ENCODE measurements at regions not wholly inside any gene's neighbourhood (a gene's known extent, or its start where the extent isn't known, plus 50 kb on each side); places are given as distances from the start of the nearest gene placed in this dataset.

DNA sequence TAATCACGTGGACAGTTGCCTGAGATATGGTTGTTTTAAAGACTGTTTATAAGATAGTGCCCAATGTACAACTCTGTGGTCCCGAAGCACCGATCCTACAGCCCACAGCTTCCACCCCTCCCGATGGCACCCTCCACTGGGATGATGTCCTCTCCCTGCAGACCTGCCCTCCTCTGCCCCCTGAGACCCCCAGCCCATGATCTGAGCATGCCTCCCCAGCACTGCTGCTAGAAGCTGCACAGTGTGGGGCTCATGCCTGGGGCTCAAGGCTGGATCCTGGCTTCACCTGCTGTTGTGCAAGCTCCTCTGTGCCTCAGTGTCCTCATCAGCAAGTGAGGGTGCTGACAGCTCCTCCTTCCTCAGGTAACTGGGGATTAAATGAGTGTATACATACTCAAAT lies 254.7 kb upstream of the MKI67 start:
- no peak for DNase-seq

DNA sequence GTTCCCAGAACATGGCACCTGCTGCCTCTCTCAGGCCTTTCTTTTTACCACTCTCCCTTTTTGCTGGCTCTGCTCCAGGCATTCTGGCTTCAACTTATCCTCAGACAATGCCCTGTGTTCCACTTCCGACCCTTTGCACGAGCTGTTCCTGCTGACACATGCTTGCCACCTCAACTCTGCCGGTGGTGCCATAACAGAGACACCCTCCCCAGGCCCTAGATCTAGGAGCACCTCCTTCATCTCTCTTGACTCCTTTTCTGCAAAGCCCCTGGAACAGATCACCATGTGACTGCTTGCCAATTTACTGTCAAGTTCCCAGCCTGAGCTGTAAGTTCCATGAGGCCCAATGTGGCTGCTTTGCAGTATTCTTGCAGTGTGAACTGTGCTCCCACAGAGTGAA lies 256.0 kb upstream of the MKI67 start:
- no peak for DNase-seq

DNA sequence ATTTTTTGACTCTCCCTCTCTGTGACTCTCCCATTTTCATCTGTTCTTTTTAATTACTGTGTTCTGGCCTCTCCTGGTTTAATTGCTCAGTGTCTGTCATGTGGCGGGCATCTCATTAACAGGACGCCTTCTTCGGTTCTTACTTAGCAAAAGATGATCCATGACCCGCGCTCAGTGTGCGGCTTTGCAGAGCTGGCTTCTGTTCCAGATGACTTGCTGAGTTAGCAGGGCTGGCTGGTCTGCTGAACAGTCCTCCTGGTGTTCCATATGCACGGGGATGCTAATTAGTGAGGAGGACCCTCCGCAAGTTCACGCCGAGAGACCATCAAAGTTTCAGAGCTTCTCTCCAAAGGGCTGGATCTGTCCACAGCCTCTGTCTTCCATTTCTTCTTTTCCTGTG lies 258.6 kb upstream of the MKI67 start:
- no peak for DNase-seq

DNA sequence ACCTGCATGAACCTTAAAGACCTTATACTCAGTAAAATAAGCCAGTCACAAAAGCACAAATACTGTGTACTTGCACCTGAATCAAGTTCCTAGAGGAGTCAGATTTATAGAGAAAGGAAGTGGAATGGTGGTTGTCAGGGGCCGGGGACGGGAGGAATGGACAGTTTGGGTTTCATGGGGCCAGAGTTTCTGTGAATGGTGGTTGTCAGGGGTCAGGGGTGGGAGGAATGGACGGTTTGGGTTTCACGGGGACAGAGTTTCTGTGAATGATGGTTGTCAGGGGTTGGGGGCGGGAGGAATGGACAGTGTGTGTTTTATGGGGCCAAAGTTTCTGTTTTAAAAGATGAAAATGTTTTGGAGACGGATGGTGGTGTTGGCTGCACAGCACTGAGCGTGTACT lies 260.0 kb upstream of the MKI67 start:
- no peak for DNase-seq

DNA sequence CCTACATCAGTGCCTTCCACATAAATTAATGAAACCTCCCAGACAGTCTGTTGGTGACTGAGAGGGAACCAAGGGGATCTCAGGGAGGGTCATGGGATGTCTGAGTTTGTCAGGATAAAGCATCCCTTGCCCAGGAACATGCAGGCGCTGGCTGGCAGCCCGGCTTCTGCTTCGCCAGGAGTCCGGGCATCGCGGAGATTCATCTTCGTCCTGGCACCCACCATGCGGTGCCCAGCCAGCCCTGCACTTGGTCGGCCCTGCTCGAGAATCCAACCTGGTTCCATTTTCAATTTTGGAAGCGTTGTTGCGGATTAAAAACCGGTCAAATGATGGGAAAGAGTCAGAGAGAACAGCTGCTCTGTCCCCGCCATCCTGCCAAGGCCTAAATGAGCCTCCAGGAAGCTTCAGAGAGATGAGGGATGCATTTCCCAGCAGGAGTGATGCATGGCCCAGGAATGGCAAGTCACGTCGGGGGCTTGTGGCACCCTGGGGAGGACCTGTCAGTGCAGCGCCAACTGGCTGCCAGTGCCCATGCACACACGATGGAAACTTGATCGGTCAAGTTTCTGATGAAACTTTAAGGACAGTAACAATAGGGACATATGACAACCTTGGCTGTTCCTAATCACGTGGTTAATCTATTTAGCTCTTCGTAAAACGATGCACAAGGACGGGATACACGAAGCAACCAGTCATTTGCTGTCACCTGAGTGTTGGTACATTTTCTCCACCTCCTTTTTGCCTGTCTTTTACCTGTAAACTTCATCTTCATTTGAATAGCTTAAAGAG lies 260.8 kb upstream of the MKI67 start:
- DNase-seq: no peak

DNA sequence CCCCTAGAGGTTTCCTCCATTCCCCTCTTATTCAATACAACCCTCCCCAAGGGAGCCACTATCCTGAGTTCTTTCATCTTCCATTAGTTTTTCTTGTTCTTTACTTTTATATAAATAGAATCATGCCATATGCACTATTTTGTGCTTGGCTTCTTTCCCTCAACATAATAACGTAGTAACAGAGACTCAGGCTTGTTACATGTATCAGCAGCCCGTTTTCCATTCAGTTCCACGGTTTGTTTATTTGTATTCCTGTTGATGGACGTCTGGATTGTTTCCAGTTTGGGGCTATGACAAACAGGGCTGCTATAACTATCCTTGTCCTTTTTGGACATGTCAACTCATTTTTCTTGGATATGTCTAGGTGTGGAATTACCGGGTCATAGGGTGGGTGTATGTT lies 264.4 kb upstream of the MKI67 start:
- DNase-seq: no peak

DNA sequence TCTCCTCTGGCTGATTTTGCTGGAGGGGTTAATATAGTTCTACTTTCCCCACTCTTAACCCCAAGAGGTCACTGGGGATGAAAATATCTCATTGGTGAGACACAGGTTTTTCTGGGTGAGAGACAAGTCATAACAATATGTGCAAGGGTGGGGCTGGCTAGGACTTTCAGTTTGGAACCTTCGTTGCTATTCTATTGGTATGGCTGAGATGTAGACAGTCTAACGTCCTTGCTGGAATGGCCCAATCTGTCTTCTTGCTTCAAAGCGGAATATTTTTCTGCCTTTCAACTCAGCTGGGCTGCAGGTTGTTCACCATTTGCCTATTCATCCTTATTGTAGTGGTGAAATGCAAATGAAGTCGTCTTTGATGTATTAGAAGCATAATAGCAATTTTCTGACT lies 267.3 kb upstream of the MKI67 start:
- no peak for DNase-seq

DNA sequence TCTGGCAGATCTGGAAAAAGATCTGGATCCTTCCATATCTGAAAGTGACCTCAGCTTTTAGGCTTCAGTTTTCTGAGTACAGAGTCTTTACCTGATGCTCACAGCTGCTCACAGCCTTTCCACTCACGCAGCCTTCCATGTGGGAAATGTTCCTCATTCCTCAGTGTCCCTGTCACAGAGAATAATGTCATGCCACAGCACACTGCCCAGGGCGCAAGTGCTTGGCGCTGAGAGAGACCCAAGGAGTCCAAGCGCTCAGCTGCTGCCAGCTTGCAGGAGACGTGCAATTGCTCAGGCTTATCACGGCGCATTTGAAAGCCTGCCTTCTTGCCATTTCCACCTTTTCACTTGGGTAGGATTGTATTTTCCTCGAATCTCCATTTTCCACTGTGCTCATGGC lies 271.9 kb upstream of the MKI67 start:
- DNase-seq: no peak

DNA sequence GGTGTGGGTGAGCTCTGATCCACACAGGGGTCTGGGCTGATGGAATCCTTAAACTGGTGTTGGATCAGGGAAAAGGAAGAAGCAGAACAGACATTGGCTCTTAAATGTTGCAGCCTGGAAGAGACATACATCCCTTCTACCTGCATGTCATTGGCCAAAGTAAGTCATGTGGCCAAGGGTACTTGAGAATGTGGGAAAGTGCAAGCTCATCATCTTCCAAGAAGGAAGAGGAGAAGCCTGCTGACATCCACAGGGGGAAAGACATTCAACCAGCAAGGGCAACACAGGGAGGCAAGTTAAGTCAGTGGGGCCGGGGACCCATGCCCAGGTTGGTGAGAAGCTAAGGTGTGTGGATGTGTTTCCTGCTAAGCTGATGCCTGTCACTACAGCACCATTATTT lies 272.8 kb upstream of the MKI67 start:
- DNase-seq: no peak

DNA sequence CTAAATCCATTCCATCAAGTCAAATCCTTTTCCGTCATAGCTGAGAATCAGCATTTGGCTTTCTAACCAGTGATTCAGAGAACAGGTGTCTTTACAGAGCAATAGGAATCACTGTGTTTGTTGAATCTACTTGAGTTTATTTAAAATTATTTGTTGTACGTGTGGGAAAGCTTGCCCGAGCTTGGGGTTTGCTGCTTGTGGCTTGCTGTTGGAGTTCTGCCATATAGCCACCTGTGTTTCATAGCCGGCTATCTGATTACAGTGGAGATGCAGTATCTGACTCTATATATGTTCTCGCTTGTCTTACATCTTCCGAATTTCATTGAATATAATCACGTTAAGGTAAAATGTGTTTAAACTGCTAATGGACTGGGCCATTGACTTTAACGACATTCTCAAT lies 274.3 kb upstream of the MKI67 start:
- no peak for DNase-seq

DNA sequence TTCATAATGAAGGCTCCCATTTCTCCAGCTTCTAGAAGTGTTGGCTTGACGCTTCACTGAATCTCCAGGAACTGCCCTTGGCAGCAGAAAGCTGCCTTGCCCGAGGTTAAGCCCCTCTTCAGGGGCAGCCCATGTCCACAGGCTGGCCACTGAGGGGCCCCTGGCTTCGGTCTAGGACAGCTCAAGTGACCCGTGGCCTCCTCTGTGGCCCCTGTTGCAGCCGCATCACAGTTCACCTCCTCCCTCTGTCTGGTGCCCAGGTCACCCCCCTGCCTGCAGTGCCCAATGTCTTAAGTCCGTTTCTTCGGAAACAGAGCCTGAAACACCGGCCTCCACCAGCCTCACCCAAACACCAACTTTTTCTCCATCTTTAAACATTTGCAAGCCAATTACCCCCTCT lies 279.2 kb upstream of the MKI67 start:
- no peak for DNase-seq

DNA sequence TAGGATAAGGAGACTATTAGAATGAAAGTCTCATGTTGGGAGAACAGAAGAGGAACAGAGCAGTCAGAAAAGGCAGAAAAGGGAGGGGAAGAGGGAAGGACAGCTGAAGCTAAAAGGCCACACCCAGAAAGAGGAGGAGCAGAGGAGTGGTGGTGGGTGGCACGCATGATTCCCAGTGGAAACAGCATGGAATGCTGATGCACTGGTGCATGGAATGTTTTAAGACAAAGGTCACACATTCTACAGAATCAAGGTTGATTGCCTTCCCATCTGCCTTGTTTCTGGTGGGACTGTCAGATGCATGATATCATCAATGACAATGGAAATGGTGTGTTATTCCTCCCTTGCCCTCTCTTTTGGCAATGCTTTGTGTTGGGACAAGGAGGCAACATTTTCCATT lies 285.4 kb upstream of the MKI67 start:
- no peak for DNase-seq

DNA sequence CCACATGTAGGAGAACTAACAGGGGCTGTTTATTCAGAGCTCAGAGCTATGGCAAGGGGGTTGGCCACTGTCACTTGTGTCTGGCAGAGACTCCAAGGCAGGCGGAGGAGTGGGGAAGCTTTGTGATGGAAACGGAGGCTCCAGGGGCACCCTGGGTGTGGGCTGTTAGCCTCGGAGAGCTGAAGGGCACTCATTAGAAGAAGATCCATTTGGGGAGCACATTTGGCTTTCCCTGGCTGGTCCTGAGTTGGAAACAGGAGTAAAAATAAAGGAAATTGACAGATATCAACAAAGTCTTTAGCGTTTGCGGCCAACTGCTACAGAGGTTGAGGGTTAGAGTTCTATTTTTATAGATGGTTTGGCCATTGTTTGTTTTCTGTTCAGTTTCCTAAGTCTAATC lies 288.3 kb upstream of the MKI67 start:
- DNase-seq: no peak

DNA sequence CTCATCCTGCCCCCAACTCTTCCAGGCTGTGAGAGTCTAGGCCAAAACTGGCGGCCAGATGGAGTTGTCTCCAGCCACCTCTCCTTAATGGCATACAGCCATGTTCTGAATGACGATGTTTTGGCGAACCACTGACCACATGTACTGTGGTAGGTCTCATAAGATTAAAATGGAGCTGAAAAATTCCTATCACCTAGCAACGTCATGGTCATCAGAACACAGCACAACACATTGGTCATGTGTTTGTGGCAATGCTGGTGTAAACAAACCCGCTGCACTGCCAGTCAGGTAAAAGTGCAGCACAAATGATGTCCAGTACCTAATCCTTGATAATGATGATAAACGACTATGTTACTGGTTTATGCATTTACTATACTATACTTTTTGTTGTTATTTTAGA lies 290.0 kb upstream of the MKI67 start:
- no peak for DNase-seq

DNA sequence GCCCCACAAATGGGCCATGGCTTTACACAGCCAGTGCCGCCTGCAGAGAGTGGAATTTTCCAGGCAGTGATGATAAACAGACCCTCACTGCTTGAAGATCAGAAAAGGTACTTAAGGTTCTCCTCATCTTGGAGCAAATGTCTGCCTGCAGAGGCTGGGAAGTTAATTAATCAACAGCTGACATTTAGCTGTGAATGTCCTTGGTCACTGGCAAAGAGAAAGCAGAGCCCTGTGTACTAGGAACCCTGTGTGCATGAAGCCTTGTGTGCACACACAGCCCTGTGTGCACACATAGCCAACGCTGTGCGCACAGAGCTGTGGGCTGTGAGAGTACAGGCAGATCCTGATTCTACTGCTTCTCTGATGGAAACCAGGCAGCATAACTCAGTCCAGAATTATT lies 291.6 kb upstream of the MKI67 start:
- no peak for DNase-seq

DNA sequence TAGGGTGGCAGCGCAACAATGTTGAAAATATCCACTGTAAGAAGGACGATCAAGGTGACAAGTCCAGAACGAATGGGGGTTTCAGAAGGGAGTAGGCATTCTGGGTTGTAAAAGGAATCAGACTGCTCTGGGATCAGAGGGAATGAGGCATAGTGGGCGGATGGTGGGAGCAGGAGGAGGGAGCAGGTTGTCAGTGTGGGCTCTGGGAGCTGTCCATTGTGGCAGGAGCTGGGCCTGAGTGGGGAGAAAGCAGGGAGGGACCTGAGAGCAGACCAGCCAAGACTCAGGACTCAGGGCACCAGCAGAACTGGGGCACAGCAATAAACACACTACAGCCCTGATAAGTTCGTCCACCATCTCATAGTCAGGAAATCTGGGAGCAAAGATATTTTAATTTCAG lies 292.6 kb upstream of the MKI67 start:
- DNase-seq: no peak

DNA sequence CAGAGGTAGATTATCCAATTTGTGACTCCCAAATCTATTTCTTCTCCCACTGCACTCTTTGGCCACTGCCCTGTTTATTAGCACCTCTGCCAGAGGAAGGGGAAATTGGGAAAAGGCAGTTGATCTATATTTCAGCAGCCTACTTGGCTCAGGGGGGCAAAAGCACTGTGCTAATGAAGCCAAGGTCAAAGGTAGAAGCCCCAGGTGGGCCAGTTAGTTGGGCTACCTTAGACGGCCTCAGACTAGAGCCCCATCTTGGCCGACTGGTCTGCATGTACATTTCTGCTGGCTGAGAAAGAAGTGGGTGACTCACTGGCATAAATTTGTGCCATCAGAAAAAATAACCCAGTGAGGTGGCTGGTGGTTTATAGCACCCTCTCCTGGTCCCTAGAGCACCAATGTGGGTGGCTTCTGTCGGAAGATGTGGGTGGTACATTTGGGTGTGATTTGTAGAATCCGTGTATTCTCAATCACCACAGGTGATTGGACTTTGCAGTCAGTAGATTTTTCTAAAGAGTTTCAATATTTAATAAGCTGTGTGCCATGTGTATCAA lies 293.3 kb upstream of the MKI67 start:
- no peak for DNase-seq

DNA sequence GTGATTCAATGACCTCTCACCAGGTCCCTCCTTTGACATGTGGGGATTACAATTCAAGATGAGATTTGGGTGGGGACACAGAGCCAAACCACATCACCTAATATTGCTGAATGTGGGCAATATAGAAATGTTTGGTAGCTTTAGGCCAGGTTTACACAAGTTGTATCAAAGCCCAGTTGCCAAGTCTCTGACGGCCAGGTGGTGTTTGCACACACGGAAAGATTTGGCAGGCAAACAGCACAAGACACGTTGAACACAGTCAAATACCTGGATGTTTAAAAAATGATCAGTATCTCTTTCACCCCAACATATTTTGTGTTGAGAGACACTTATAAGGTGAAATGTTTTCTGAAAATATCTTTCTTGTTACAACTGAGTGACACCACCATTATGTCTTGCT lies 294.4 kb upstream of the MKI67 start:
- no peak for DNase-seq

DNA sequence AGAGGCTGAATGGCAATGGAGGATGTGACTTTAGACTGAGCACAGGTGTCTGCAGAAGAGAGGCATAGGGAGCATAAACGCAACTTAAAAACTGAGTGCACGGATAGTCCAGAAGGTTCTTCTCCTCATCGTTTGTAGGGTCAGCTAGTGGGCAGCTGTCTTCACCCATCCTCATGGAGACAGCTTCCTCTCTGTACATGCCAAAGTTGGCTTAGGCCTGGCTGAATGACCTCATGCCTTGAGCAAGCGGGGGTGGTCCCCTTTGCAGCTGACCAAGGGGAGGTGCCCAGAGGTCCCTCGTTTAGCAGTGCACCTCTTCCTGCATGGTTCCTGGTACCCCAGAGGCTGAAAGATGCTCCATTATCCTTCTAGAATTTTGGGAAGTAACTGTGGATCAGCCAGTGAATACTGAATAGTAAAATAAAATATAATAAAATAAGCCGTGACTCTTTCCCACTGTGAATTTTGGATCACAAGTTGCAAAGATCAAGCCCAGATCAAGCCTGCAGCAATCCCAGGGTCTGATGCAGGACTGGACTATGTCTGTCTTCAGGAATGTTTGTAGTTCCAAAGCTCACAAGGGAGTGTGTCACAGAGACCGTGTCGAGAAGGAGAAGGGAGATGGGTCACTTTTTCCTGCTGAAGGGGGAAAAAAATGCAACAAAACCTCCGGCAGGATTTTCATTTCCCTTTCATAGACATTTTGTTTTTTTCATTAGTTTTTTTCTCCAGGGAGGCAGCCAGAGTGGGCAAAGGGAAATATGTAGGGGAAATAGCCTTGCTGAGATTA lies 295.3 kb upstream of the MKI67 start:
- DNase-seq: no peak

DNA sequence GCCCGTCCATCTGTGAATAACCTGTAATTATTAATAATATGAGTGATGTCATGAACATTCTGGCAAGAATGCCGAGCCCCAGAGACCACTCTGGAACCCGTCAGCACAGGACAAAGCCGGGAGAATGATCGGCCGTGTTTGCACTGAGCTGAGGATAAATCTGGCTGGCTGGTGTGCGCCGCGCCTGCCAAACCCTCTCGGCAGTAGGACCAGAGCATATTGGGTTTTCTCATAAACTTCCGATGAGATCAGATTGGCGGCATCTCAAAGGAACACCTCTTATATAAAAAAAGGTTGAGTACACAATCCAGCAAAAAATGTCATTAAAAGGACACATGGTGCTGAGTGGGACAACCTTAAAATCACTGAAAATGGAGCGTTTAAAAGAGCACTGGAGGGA lies 296.0 kb upstream of the MKI67 start:
- no peak for DNase-seq

DNA sequence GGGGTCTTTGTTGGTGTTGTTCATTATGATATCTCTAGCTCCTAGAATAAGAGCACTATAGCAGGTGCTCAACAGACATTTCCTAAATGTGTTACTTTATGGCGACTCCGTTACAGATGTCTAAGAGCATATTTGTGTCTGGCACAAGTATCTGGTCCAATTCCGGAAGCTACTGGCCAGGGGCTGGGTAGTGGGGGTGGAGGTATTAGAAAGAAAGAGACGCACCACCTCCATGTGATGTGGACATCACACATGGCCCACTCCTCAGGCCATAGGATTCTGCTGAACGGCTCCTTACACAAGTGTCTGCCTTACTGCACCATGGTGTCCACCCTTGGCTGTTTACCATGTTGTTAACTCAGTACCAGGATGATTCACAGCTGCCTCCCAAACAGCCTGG lies 296.8 kb upstream of the MKI67 start:
- no peak for DNase-seq

DNA sequence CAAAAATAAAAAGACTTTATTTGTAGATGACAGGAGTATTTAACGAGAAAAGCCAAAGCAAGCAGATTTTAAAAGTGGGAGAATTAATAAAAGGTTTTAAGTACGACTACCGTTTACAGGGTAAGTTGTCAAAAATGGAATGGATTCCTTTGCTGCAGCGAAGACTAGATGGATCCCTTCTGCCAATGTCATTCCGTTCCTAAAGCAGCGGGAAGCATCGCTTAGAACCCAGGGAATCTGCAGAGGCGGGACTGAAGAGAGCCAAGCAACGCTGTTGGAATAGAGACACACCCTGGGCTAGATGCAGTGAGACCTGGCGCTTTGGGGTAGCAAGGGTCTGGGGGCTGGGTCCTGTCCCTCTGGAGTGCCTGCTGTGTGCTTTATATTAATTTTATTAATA lies 303.1 kb upstream of the MKI67 start:
- DNase-seq: no peak

DNA sequence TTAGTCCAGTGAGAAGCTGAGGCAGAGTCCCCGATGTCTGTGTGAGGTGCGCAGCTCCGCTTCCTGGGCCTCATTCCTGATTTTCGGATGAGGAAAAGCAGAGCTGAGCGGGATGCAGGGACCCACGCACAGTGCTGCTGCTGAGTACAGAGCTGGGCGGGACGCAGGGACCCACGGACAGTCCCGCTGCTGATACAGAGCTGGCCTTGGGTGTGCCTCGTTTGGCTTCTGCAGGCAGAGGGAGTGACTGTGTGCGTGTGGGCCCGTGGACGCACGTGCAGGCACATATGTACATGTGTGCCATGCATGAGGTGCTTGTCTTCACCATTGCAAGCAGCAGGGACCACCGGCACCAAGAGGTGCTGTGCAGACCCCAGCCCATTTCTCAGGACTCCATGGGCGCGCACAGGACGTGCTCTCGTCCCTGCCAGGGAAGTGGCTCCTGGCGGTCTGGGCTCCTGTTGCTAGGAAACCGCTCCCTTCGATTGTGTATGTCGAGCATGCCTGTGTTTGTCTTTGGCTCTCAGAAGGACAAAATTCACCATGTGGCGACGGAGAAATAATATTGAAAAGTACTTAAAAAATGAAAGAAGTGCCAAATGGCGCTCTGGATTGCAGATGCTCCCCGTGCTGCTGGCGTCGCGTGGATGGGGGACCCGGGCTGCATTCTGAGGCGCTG lies 303.8 kb upstream of the MKI67 start:
- DNase-seq: no peak

DNA sequence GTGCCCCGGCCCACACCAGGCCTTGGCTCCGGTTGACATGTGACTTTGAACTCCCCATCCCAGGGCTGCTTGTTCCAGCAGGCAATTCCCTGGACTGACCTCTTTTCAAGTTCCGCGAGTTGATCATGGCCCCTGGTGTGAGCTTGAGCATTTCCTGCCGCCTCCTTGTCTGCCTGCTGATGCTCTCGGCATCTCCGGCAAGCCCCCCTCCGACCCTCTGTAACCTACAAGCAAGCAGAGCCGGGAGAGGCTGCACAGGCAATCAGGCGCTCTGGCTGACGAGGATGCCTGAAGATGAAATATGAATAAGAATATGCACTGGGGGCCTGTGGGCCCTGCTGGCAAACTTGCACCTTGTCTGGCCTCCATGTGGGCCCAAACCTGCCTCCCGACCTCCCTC lies 304.9 kb upstream of the MKI67 start:
- no peak for DNase-seq
